ENCODE measurements at regions not wholly inside any gene's neighbourhood (a gene's known extent, or its start where the extent isn't known, plus 50 kb on each side); places are given as distances from the start of the nearest gene placed in this dataset.
"Not testable (repeated sequence)": the region's sequence is repeated elsewhere in the genome, so short reads cannot be mapped to it uniquely, and the experiment has no call there.

- ATAC-seq (no peak), DNase-seq (ENCODE audit: missing footprints) (no peak)
- intact Hi-C loops (cut with DNase I): no loop called here
Measured at GRCh38 chr5:98175474-98175873, 598.0 kb upstream of the RGMB start.

- no peak for ATAC-seq
- intact Hi-C loops (cut with DNase I): no loop called here
- DNase-seq (ENCODE audit: missing footprints): no peak
Measured at GRCh38 chr5:98179791-98180755, 593.4 kb upstream of the RGMB start.

GRCh38 chr5:98186128-98186527, 587.3 kb upstream of the RGMB start:
- intact Hi-C loops (cut with DNase I): no loop called here
- DNase-seq (ENCODE audit: missing footprints) (no peak), ATAC-seq (no peak)

GRCh38 chr5:98187945-98188344, 585.5 kb upstream of the RGMB start:
- no peak for DNase-seq (ENCODE audit: missing footprints)
- intact Hi-C loops (cut with DNase I): no loop called here
- no peak for ATAC-seq

- intact Hi-C loops (cut with DNase I); ATAC-seq; DNase-seq (ENCODE audit: missing footprints): not testable (repeated sequence)
Measured at GRCh38 chr5:98190344-98190743, 583.1 kb upstream of the RGMB start.

GRCh38 chr5:98193921-98194760, 579.3 kb upstream of the RGMB start:
- DNase-seq (ENCODE audit: missing footprints) (no peak), ATAC-seq (no peak)
- intact Hi-C loops (cut with DNase I): no loop called here

- intact Hi-C loops (cut with DNase I): no loop called here
- DNase-seq (ENCODE audit: missing footprints) (no peak), ATAC-seq (no peak)
Measured at GRCh38 chr5:98200726-98201541, 572.5 kb upstream of the RGMB start.

GRCh38 chr5:98204798-98205197, 568.7 kb upstream of the RGMB start:
- ATAC-seq: no peak
- intact Hi-C loops (cut with DNase I): no loop called here

GRCh38 chr5:98205691-98206461, 567.6 kb upstream of the RGMB start:
- no peak for ATAC-seq
- no peak for DNase-seq (ENCODE audit: missing footprints)
- intact Hi-C loops (cut with DNase I): no loop called here

More at GRCh38 chr5:98204798-98205197, 568.7 kb upstream of the RGMB start:
- no peak for DNase-seq (ENCODE audit: missing footprints)

- intact Hi-C loops (cut with DNase I): no loop called here
- DNase-seq (ENCODE audit: missing footprints) (no peak), ATAC-seq (no peak)
Measured at GRCh38 chr5:98206566-98206965, 566.9 kb upstream of the RGMB start.

- intact Hi-C loops (cut with DNase I): no loop called here
- DNase-seq (ENCODE audit: missing footprints): no peak
- no peak for ATAC-seq
Measured at GRCh38 chr5:98209418-98209817, 564.0 kb upstream of the RGMB start.

- ATAC-seq: no peak
- no peak for DNase-seq (ENCODE audit: missing footprints)
- intact Hi-C loops (cut with DNase I): no loop called here
Measured at GRCh38 chr5:98214240-98215051, 559.0 kb upstream of the RGMB start.

GRCh38 chr5:98217138-98217537, 556.3 kb upstream of the RGMB start:
- DNase-seq (ENCODE audit: missing footprints) (no peak), ATAC-seq (no peak)
- intact Hi-C loops (cut with DNase I): no loop called here

GRCh38 chr5:98218838-98219237, 554.6 kb upstream of the RGMB start:
- ATAC-seq (no peak), DNase-seq (ENCODE audit: missing footprints) (no peak)
- intact Hi-C loops (cut with DNase I): no loop called here

GRCh38 chr5:98227489-98227888, 546.0 kb upstream of the RGMB start:
- intact Hi-C loops (cut with DNase I): no loop called here
- ATAC-seq (no peak), DNase-seq (ENCODE audit: missing footprints) (no peak)

- ATAC-seq (no peak), DNase-seq (ENCODE audit: missing footprints) (no peak)
- intact Hi-C loops (cut with DNase I): no loop called here
Measured at GRCh38 chr5:98231089-98231488, 542.4 kb upstream of the RGMB start.

- intact Hi-C loops (cut with DNase I); DNase-seq (ENCODE audit: missing footprints); ATAC-seq: not testable (repeated sequence)
Measured at GRCh38 chr5:98237794-98238193, 535.7 kb upstream of the RGMB start.
